Lung (tissue), 11 donors: ENCODE measurements at regions not wholly inside any gene's neighbourhood (a gene's known extent, or its start where the extent isn't known, plus 50 kb on each side); places are given as distances from the start of the nearest gene placed in this dataset.

Experiments used
- ATAC-seq: fragments of 200-7000 bp; cut with Tn5 transposase; one replicate; pipeline ENCODE4 v1.9.1; 2020; ENCODE audit warnings: moderate number of reproducible peaks; ENCODE audit not compliant: insufficient read depth, low FRiP score
- DNase-seq, 3 donors: peaks; one replicate each; pipeline ENCODE4 v3.0.0-alpha.2; 2013 to 2017
- H3K27ac ChIP-seq, 2 donors: one replicate each; pipeline ENCODE4 v1.5.1; 2013; ENCODE audit warnings: mild to moderate bottlenecking in 2 of 2, moderate library complexity in 2 of 2, control low read depth in 1 of 2, inconsistent platforms in 1 of 2, low read depth in 1 of 2, low read length in 1 of 2
- H3K27me3 ChIP-seq, 3 donors: one replicate each; pipeline ENCODE4 v1.5.1; 2013; ENCODE audit warnings: low read length in 2 of 3; ENCODE audit not compliant: control insufficient read depth in 3 of 3, insufficient read depth in 3 of 3
- H3K36me3 ChIP-seq, 4 donors: one replicate each; pipeline ENCODE4 v1.5.1; 2013; ENCODE audit warnings: low read length in 4 of 4, mild to moderate bottlenecking in 1 of 4, moderate library complexity in 1 of 4; ENCODE audit not compliant: control insufficient read depth in 4 of 4, insufficient read depth in 4 of 4
- H3K4me1 ChIP-seq, 5 donors: one replicate each; pipeline ENCODE4 v1.5.1; 2013; ENCODE audit warnings: low read length in 5 of 5, mild to moderate bottlenecking in 2 of 5, moderate library complexity in 1 of 5; ENCODE audit not compliant: control insufficient read depth in 5 of 5, insufficient read depth in 5 of 5
- H3K4me3 ChIP-seq: one replicate; pipeline ENCODE4 v1.5.1; 2013; ENCODE audit warnings: mild to moderate bottlenecking, control low read depth, moderate library complexity
- H3K9ac ChIP-seq, 2 donors: one replicate each; pipeline ENCODE4 v1.5.1; 2013; ENCODE audit warnings: low read length in 2 of 2, control low read depth in 1 of 2; ENCODE audit not compliant: insufficient read depth in 1 of 2
- H3K9me3 ChIP-seq, 4 donors: one replicate each; pipeline ENCODE4 v1.5.1; 2013; ENCODE audit warnings: low read length in 3 of 4, mild to moderate bottlenecking in 1 of 4, moderate library complexity in 1 of 4; ENCODE audit not compliant: control insufficient read depth in 4 of 4, insufficient read depth in 3 of 4
- WGBS, 2 donors: extraction: QIAGEN DNeasy Blood & Tissue Kit; methylation state at CpG; one replicate each; pipeline ENCODE4 v1.1.7; 2013; 5-methylcytosine and 5-hydroxymethylcytosine counted together
- TF ChIP-seq, protein P1 (sequence below): IDR thresholded peaks from 2 replicates; pipeline ENCODE4 v1.5.1; 2012; ENCODE audit warnings: mild to moderate bottlenecking; ENCODE audit errors: control extremely low read depth, extremely low read depth
- donor health status: control.
- donor health status: control.
- donor health status: Bipolar disorder and iron deficiency.
- donor health status: healthy.
- donor health status: DM: yes; HTN: yes; CAD: no.

- TF ChIP-seq, protein P1, sequence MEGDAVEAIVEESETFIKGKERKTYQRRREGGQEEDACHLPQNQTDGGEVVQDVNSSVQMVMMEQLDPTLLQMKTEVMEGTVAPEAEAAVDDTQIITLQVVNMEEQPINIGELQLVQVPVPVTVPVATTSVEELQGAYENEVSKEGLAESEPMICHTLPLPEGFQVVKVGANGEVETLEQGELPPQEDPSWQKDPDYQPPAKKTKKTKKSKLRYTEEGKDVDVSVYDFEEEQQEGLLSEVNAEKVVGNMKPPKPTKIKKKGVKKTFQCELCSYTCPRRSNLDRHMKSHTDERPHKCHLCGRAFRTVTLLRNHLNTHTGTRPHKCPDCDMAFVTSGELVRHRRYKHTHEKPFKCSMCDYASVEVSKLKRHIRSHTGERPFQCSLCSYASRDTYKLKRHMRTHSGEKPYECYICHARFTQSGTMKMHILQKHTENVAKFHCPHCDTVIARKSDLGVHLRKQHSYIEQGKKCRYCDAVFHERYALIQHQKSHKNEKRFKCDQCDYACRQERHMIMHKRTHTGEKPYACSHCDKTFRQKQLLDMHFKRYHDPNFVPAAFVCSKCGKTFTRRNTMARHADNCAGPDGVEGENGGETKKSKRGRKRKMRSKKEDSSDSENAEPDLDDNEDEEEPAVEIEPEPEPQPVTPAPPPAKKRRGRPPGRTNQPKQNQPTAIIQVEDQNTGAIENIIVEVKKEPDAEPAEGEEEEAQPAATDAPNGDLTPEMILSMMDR = no peak
- Histone ChIP-seq H3K4me3 (no peak overlapping the region), H3K36me3 (no peaks in the 10 kb centered on the region), H3K9ac (no peak overlapping the region), H3K27me3 (no peaks in the 10 kb centered on the region), H3K9me3 (no peaks in the 10 kb centered on the region), H3K27ac (no peak overlapping the region), H3K4me1 (peaks cover 0 to 10% (median 0%) of the 10 kb centered on the region in 5 donors)
- DNase-seq (no peak), ATAC-seq (no peak)
- 84 to 94% methylated on average over 14 of the region's 14 CpGs for WGBS, 2 donors
Observed at GRCh38 chr10:3271354-3272115, 99.0 kb upstream of the PITRM1 start.

DNA sequence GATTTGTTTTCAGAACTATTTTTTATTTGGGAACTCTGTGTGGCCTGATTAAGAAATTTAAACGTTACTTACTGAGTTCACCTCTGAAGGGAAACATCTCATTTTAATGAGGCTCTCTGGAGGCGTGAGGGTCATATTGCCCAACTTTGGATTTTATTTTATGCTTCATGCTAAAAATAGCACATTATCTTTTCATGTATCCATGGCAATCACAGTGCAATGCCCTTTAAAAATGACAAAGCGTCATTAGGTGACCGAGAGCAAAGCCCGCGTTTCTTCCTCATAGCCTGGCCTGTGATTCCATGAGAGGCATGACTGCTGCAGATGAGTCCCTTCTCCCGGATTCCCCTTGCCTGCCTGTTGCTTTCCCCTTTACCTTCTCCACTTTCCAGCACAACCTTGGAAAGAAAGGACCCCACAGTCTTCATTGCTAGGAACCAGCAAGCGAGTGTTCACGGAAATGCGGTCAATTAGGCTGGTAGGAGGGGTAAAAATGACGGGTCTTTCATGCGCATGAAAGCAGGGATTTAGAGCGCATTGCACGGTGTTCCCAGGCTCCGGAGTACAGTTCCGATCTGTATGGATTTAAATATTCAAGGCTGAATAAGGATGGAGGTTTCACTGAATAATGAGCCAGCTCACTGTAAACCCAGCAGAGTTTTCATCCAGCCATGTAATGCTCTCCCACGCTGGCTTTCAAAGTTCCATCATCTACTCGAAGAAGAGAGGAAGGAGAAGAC is 98.2 kb upstream of the PITRM1 start:
- WGBS, 2 donors = 86 to 88% methylated on average over 18 of the region's 18 CpGs
- Histone ChIP-seq H3K36me3 (no peaks in the 10 kb centered on the region), H3K9me3 (no peaks in the 10 kb centered on the region), H3K4me3 (no peak overlapping the region), H3K9ac (no peak overlapping the region), H3K27me3 (no peaks in the 10 kb centered on the region), H3K4me1 (peaks cover 0 to 10% (median 0%) of the 10 kb centered on the region in 5 donors), H3K27ac (no peak overlapping the region)
- TF ChIP-seq, protein P1 = no peak
- no peak for ATAC-seq
- DNase-seq = peak in 2 of 3 donors; percentile 60 to 62

GRCh38 chr10:3268025-3268424 is 95.4 kb upstream of the PITRM1 start:
- H3K4me3 ChIP-seq = no peak overlapping the region
- H3K36me3 ChIP-seq = no peaks in the 10 kb centered on the region
- ATAC-seq = no peak
- TF ChIP-seq, protein P1 = no peak
- H3K27ac ChIP-seq = no peak overlapping the region
- H3K9ac ChIP-seq = no peak overlapping the region
- DNase-seq = no peak
- H3K9me3 ChIP-seq = no peaks in the 10 kb centered on the region
- WGBS, 2 donors = 86 to 91% methylated on average over 6 of the region's 6 CpGs
- peaks cover 0 to 10% (median 6%) of the 10 kb centered on the region in 5 donors for H3K4me1 ChIP-seq
- no peaks in the 10 kb centered on the region for H3K27me3 ChIP-seq
